ENCODE measurements at regions not wholly inside any gene's neighbourhood (a gene's known extent, or its start where the extent isn't known, plus 50 kb on each side); places are given as distances from the start of the nearest gene placed in this dataset.

GRCh38 chr5:144711172-144711571 is 540.5 kb downstream of the KCTD16 start:
- Histone ChIP-seq H3K27me3 (ENCODE audit: insufficient read depth, low read length) (no peaks in the 10 kb centered on the region), H3K4me1 (ENCODE audit: insufficient read depth, low read length) (no peaks in the 10 kb centered on the region), H3K9me3 (ENCODE audit: insufficient read depth, low read depth, low read length) (no peaks in the 10 kb centered on the region), H3K27ac (ENCODE audit: low read depth, low read length) (no peak overlapping the region), H3K79me2 (ENCODE audit: insufficient read depth, low read length) (no peaks in the 10 kb centered on the region), H3K4me2 (ENCODE audit: low read length) (no peak overlapping the region), H3K4me3 (ENCODE audit: insufficient read depth, low read depth, low read length) (no peak overlapping the region), H3K36me3 (ENCODE audit: insufficient read depth, low read length) (no peaks in the 10 kb centered on the region), H4K20me1 (ENCODE audit: insufficient read depth, low read length) (no peaks in the 10 kb centered on the region), H2AFZ (ENCODE audit: low read depth, low read length) (no peak overlapping the region), H3K9ac (ENCODE audit: low read length) (no peak overlapping the region)
- TF ChIP-seq EZH2 (IDR thresholded peaks at IDR 0.05; ENCODE audit: insufficient read depth, low read length), result no peak
- TF ChIP-seq CTCF (IDR thresholded peaks at IDR 0.05; ENCODE audit: insufficient read depth, low read depth, low read length), result no peak
- no peaks in the 10 kb centered on the region for H3K4me1 Mint-ChIP-seq (ENCODE audit: low read depth, unreplicated experiment)
- DNase-seq (ENCODE audit: low read depth) (no peak), FAIRE-seq (no peak)
- H3K36me3 Mint-ChIP-seq (ENCODE audit: low read depth, unreplicated experiment), result no peaks in the 10 kb centered on the region
- H3K9me3 Mint-ChIP-seq (ENCODE audit: unreplicated experiment), result no peaks in the 10 kb centered on the region
- no peak overlapping the region for H3K27ac Mint-ChIP-seq (ENCODE audit: unreplicated experiment)
- H3K27me3 Mint-ChIP-seq (ENCODE audit: low read depth, unreplicated experiment), result no peaks in the 10 kb centered on the region
- H3K4me3 Mint-ChIP-seq (ENCODE audit: unreplicated experiment), result no peak overlapping the region

DNA sequence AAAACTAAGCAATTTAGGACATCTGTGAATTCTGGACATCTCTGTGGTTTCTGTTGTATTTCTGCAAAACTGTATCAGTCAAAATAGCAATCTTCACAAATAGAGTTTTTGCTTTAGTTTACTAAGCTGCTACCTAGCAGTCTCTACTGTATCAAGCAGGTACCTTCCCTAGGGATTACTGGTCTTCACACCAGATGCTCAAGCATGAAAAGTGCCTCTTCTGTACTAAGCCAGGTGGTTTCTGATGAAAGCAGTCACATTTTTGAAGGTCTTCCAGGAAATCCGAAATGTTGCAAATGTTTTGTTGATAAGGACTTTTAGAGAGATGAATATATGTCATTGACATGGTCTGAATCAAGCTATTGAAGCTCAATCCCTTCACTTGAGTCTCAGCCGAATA is 540.0 kb downstream of the KCTD16 start:
- no peaks in the 10 kb centered on the region for H3K27me3 ChIP-seq (ENCODE audit: insufficient read depth, low read length)
- no peak overlapping the region for H3K4me3 ChIP-seq (ENCODE audit: insufficient read depth, low read depth, low read length)
- Mint-ChIP-seq H3K9me3 (ENCODE audit: unreplicated experiment) (no peaks in the 10 kb centered on the region), H3K27ac (ENCODE audit: unreplicated experiment) (no peak overlapping the region), H3K36me3 (ENCODE audit: low read depth, unreplicated experiment) (no peaks in the 10 kb centered on the region), H3K4me3 (ENCODE audit: unreplicated experiment) (no peak overlapping the region), H3K27me3 (ENCODE audit: low read depth, unreplicated experiment) (no peaks in the 10 kb centered on the region), H3K4me1 (ENCODE audit: low read depth, unreplicated experiment) (no peaks in the 10 kb centered on the region)
- no peaks in the 10 kb centered on the region for H4K20me1 ChIP-seq (ENCODE audit: insufficient read depth, low read length)
- no peak for TF ChIP-seq CTCF (IDR thresholded peaks at IDR 0.05; ENCODE audit: insufficient read depth, low read depth, low read length)
- TF ChIP-seq EZH2 (IDR thresholded peaks at IDR 0.05; ENCODE audit: insufficient read depth, low read length), result no peak
- no peak overlapping the region for H2AFZ ChIP-seq (ENCODE audit: low read depth, low read length)
- no peak for FAIRE-seq
- no peak overlapping the region for H3K9ac ChIP-seq (ENCODE audit: low read length)
- no peaks in the 10 kb centered on the region for H3K36me3 ChIP-seq (ENCODE audit: insufficient read depth, low read length)
- no peaks in the 10 kb centered on the region for H3K79me2 ChIP-seq (ENCODE audit: insufficient read depth, low read length)
- no peak overlapping the region for H3K27ac ChIP-seq (ENCODE audit: low read depth, low read length)
- DNase-seq (ENCODE audit: low read depth), result no peak
- H3K4me1 ChIP-seq (ENCODE audit: insufficient read depth, low read length), result no peaks in the 10 kb centered on the region
- no peaks in the 10 kb centered on the region for H3K9me3 ChIP-seq (ENCODE audit: insufficient read depth, low read depth, low read length)
- H3K4me2 ChIP-seq (ENCODE audit: low read length), result no peak overlapping the region

GRCh38 chr5:144703776-144704175 is 533.1 kb downstream of the KCTD16 start:
- Histone ChIP-seq H3K9ac (ENCODE audit: low read length) (no peak overlapping the region), H2AFZ (ENCODE audit: low read depth, low read length) (no peak overlapping the region), H4K20me1 (ENCODE audit: insufficient read depth, low read length) (no peaks in the 10 kb centered on the region), H3K27me3 (ENCODE audit: insufficient read depth, low read length) (no peaks in the 10 kb centered on the region), H3K36me3 (ENCODE audit: insufficient read depth, low read length) (no peaks in the 10 kb centered on the region), H3K4me3 (ENCODE audit: insufficient read depth, low read depth, low read length) (no peak overlapping the region), H3K79me2 (ENCODE audit: insufficient read depth, low read length) (no peaks in the 10 kb centered on the region), H3K4me2 (ENCODE audit: low read length) (no peak overlapping the region), H3K9me3 (ENCODE audit: insufficient read depth, low read depth, low read length) (no peaks in the 10 kb centered on the region), H3K4me1 (ENCODE audit: insufficient read depth, low read length) (peaks cover 1% of the 10 kb centered on the region), H3K27ac (ENCODE audit: low read depth, low read length) (no peak overlapping the region)
- no peaks in the 10 kb centered on the region for H3K9me3 Mint-ChIP-seq (ENCODE audit: unreplicated experiment)
- H3K36me3 Mint-ChIP-seq (ENCODE audit: low read depth, unreplicated experiment), result no peaks in the 10 kb centered on the region
- peaks cover 2% of the 10 kb centered on the region for H3K27me3 Mint-ChIP-seq (ENCODE audit: low read depth, unreplicated experiment)
- no peak overlapping the region for H3K4me3 Mint-ChIP-seq (ENCODE audit: unreplicated experiment)
- H3K27ac Mint-ChIP-seq (ENCODE audit: unreplicated experiment), result no peak overlapping the region
- DNase-seq (ENCODE audit: low read depth) (no peak), FAIRE-seq (no peak)
- H3K4me1 Mint-ChIP-seq (ENCODE audit: low read depth, unreplicated experiment), result peaks cover 2% of the 10 kb centered on the region
- no peak for TF ChIP-seq EZH2 (IDR thresholded peaks at IDR 0.05; ENCODE audit: insufficient read depth, low read length)
- TF ChIP-seq CTCF (IDR thresholded peaks at IDR 0.05; ENCODE audit: insufficient read depth, low read depth, low read length), result no peak

Measured in astrocyte (in vitro differentiated cells and primary cell).